Gastroesophageal sphincter (tissue), 3 donors: ENCODE measurements at regions not wholly inside any gene's neighbourhood (a gene's known extent, or its start where the extent isn't known, plus 50 kb on each side); places are given as distances from the start of the nearest gene placed in this dataset.

Experiments used
- CTCF ChIP-seq, 4 experiments: fragments of 200-600 bp in 2 of 4; fragments of 450-650 bp in 2 of 4; sonication (generic) in 1 of 4; IDR thresholded peaks; one replicate each; pipeline ENCODE4 v1.5.1; 2017 to 2019; ENCODE audit warnings: antibody characterized with exemption in 4 of 4, mild to moderate bottlenecking in 2 of 4, moderate library complexity in 2 of 4
- EP300 ChIP-seq: sonication (generic); formaldehyde crosslinking; IDR thresholded peaks from one replicate; pipeline ENCODE4 v1.6.1; 2017; ENCODE audit warnings: antibody characterized with exemption, mild to moderate bottlenecking
- POLR2A ChIP-seq, 2 donors: fragments of 450-650 bp; IDR thresholded peaks; one replicate each; pipeline ENCODE4 v1.6.1; 2017; ENCODE audit warnings: antibody characterized with exemption in 2 of 2, mild to moderate bottlenecking in 2 of 2, moderate library complexity in 1 of 2

DNA sequence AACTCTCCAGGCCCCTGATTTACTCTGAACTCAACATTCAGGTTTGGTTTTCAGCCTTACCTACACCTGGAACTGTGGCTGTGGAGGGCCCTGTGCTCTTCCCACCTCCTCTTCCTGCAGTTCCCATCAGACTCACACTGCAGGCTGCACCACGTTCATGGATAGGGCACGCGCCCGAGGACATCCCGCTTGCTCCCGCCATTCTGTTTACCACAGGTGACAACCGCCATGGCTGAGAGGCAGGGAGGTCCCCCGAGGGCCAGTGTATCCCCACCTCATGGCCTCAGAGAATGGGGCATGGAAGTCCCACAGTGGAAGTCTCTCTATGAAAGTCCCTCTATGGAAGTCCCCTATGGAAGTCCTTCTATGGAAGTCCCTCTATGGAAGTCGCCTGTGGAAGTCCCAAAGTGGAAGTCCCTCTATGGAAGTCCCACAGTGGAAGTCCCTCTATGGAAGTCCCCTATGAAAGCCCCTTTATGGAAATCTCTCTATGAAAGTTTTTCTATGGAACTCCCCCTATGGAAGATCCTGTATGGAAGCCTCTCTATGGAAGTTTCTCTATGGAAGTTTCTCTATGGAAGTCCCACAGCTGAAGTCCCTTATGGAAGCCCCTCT lies 358.4 kb upstream of the SALL3 start:
- TF ChIP-seq CTCF (IDR thresholded peaks at IDR 0.05) (no peak), EP300 (no peak), POLR2A (IDR thresholded peaks at IDR 0.05) (no peak)
